Prostate gland (tissue), 2 donors: ENCODE measurements at regions not wholly inside any gene's neighbourhood (a gene's known extent, or its start where the extent isn't known, plus 50 kb on each side); places are given as distances from the start of the nearest gene placed in this dataset.

ENCODE experiments used
- CTCF ChIP-seq, 4 experiments: fragments of 200-600 bp in 2 of 4; fragments of 450-650 bp in 2 of 4; sonication (generic) in 2 of 4; IDR thresholded peaks; 1 replicate in 3 of 4; 2 replicates in 1 of 4; pipeline ENCODE4 v1.5.1; 2016 to 2019; ENCODE audit warnings: antibody characterized with exemption in 4 of 4, mild to moderate bottlenecking in 2 of 4, moderate library complexity in 2 of 4
- POLR2A ChIP-seq: fragments of 450-650 bp; IDR thresholded peaks from one replicate; pipeline ENCODE4 v1.6.1; 2016; ENCODE audit warnings: antibody characterized with exemption, mild to moderate bottlenecking
- POLR2AphosphoS5 ChIP-seq: sonication (generic); formaldehyde crosslinking; IDR thresholded peaks from one replicate; pipeline ENCODE4 v1.6.1; 2017; ENCODE audit warnings: antibody characterized with exemption

- TF ChIP-seq CTCF (IDR thresholded peaks at IDR 0.05) (no peak), POLR2A (no peak), POLR2AphosphoS5 (no peak)
Observed at GRCh38 chr3:168260859-168261258, 165.1 kb upstream of the GOLIM4 start.
